ENCODE measurements at regions not wholly inside any gene's neighbourhood (a gene's known extent, or its start where the extent isn't known, plus 50 kb on each side); places are given as distances from the start of the nearest gene placed in this dataset.

GRCh38 chr9:79301551-79302391 is 270.0 kb upstream of the TLE4 start:
- Histone ChIP-seq H4K20me1 (ENCODE audit: insufficient read depth, low read length, poor library complexity, severe bottlenecking) (no peaks in the 10 kb centered on the region), H3K9me3 (ENCODE audit: insufficient read depth, low read depth, low read length) (no peaks in the 10 kb centered on the region), H3K4me3 (ENCODE audit: low read length, poor library complexity, severe bottlenecking) (no peak overlapping the region), H2AFZ (ENCODE audit: low read length) (no peak overlapping the region), H3K9me2 (replicated peaks; ENCODE audit: low read depth, low read length) (no peaks in the 10 kb centered on the region), H3K27me3 (ENCODE audit: insufficient read depth, low read length, poor library complexity, severe bottlenecking) (no peaks in the 10 kb centered on the region), H3K4me2 (ENCODE audit: low read depth, low read length, poor library complexity, severe bottlenecking) (no peak overlapping the region), H3K36me3 (ENCODE audit: insufficient read depth, low read length) (no peaks in the 10 kb centered on the region), H3F3A (ENCODE audit: low read depth) (no peaks in the 10 kb centered on the region), H3K79me2 (ENCODE audit: insufficient read depth, low read length) (no peaks in the 10 kb centered on the region), H3K4me1 (ENCODE audit: insufficient read depth, low read length, poor library complexity, severe bottlenecking) (no peaks in the 10 kb centered on the region), H3K9ac (ENCODE audit: low read depth, low read length, poor library complexity, severe bottlenecking) (no peak overlapping the region)
- TF ChIP-seq, protein P1, sequence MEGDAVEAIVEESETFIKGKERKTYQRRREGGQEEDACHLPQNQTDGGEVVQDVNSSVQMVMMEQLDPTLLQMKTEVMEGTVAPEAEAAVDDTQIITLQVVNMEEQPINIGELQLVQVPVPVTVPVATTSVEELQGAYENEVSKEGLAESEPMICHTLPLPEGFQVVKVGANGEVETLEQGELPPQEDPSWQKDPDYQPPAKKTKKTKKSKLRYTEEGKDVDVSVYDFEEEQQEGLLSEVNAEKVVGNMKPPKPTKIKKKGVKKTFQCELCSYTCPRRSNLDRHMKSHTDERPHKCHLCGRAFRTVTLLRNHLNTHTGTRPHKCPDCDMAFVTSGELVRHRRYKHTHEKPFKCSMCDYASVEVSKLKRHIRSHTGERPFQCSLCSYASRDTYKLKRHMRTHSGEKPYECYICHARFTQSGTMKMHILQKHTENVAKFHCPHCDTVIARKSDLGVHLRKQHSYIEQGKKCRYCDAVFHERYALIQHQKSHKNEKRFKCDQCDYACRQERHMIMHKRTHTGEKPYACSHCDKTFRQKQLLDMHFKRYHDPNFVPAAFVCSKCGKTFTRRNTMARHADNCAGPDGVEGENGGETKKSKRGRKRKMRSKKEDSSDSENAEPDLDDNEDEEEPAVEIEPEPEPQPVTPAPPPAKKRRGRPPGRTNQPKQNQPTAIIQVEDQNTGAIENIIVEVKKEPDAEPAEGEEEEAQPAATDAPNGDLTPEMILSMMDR (conservative IDR thresholded peaks at IDR 0.05; ENCODE audit: low read length), result no peak
- TF ChIP-seq EZH2phosphoT487 (IDR thresholded peaks at IDR 0.05; ENCODE audit: borderline replicate concordance), result no peak

DNA sequence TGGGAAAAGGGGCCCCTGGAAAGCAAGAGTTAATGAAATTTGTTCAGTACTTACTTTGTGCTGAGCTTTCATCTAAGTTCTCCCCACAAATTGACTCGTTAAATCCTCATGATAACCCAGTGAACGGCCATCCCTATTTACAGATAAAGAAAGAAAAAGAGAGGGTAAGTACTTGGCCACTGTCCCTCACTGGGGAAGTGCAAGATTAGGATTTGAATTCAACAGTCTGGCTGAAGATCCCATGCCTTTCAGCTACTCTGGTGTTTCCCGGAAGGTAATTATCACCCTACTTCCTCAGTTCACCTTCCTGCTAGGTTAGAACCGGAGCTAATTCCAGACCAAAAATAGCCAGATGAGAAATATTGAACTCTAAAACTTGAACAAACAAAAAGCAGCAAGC is 269.2 kb upstream of the TLE4 start:
- Histone ChIP-seq H3K9me3 (ENCODE audit: insufficient read depth, low read depth, low read length) (no peaks in the 10 kb centered on the region), H3K4me2 (ENCODE audit: low read depth, low read length, poor library complexity, severe bottlenecking) (no peak overlapping the region), H3K9me2 (replicated peaks; ENCODE audit: low read depth, low read length) (no peaks in the 10 kb centered on the region), H2AFZ (ENCODE audit: low read length) (0 out of 2 replicates have a peak overlapping the region, but pooled peaks have one; percentile 12), H4K20me1 (ENCODE audit: insufficient read depth, low read length, poor library complexity, severe bottlenecking) (no peaks in the 10 kb centered on the region), H3K4me3 (ENCODE audit: low read length, poor library complexity, severe bottlenecking) (no peak overlapping the region), H3K9ac (ENCODE audit: low read depth, low read length, poor library complexity, severe bottlenecking) (no peak overlapping the region), H3K27me3 (ENCODE audit: insufficient read depth, low read length, poor library complexity, severe bottlenecking) (no peaks in the 10 kb centered on the region), H3F3A (ENCODE audit: low read depth) (no peaks in the 10 kb centered on the region), H3K36me3 (ENCODE audit: insufficient read depth, low read length) (no peaks in the 10 kb centered on the region), H3K4me1 (ENCODE audit: insufficient read depth, low read length, poor library complexity, severe bottlenecking) (no peaks in the 10 kb centered on the region), H3K79me2 (ENCODE audit: insufficient read depth, low read length) (no peaks in the 10 kb centered on the region)
- TF ChIP-seq EZH2phosphoT487 (IDR thresholded peaks at IDR 0.05; ENCODE audit: borderline replicate concordance), result no peak
- TF ChIP-seq, protein P1 (conservative IDR thresholded peaks at IDR 0.05; ENCODE audit: low read length), result no peak

- no peaks in the 10 kb centered on the region for H3K9me2 ChIP-seq (replicated peaks; ENCODE audit: low read depth, low read length)
- H3K9ac ChIP-seq (ENCODE audit: low read depth, low read length, poor library complexity, severe bottlenecking), result no peak overlapping the region
- H4K20me1 ChIP-seq (ENCODE audit: insufficient read depth, low read length, poor library complexity, severe bottlenecking), result no peaks in the 10 kb centered on the region
- H3K4me2 ChIP-seq (ENCODE audit: low read depth, low read length, poor library complexity, severe bottlenecking), result no peak overlapping the region
- no peaks in the 10 kb centered on the region for H3F3A ChIP-seq (ENCODE audit: low read depth)
- H3K4me3 ChIP-seq (ENCODE audit: low read length, poor library complexity, severe bottlenecking), result no peak overlapping the region
- no peaks in the 10 kb centered on the region for H3K36me3 ChIP-seq (ENCODE audit: insufficient read depth, low read length)
- no peaks in the 10 kb centered on the region for H3K4me1 ChIP-seq (ENCODE audit: insufficient read depth, low read length, poor library complexity, severe bottlenecking)
- H3K79me2 ChIP-seq (ENCODE audit: insufficient read depth, low read length), result no peaks in the 10 kb centered on the region
- no peak overlapping the region for H2AFZ ChIP-seq (ENCODE audit: low read length)
- H3K27me3 ChIP-seq (ENCODE audit: insufficient read depth, low read length, poor library complexity, severe bottlenecking), result no peaks in the 10 kb centered on the region
- no peaks in the 10 kb centered on the region for H3K9me3 ChIP-seq (ENCODE audit: insufficient read depth, low read depth, low read length)
- TF ChIP-seq, protein P1 (conservative IDR thresholded peaks at IDR 0.05; ENCODE audit: low read length), result no peak
- no peak for TF ChIP-seq EZH2phosphoT487 (IDR thresholded peaks at IDR 0.05; ENCODE audit: borderline replicate concordance)
These were observed 263.8 kb upstream of the TLE4 start for GRCh38 chr9:79308012-79308411.
